Neuronal stem cell (in vitro differentiated cells): ENCODE measurements at regions not wholly inside any gene's neighbourhood (a gene's known extent, or its start where the extent isn't known, plus 50 kb on each side); places are given as distances from the start of the nearest gene placed in this dataset.

ENCODE experiments used
- DNase-seq: peaks from one replicate; pipeline ENCODE4 v3.0.0-alpha.2; 2013; ENCODE audit warnings: low spot score
- H2AFZ ChIP-seq: one replicate; pipeline ENCODE4 v1.6.1; 2013; ENCODE audit warnings: mild to moderate bottlenecking, low read length, inconsistent platforms
- H2AK5ac ChIP-seq: 2 replicates; pipeline ENCODE4 v1.6.1; 2013; ENCODE audit warnings: low read depth, mild to moderate bottlenecking, inconsistent platforms, low read length, moderate library complexity, mixed read lengths
- H2BK120ac ChIP-seq: 2 replicates; pipeline ENCODE4 v1.6.1; 2013; ENCODE audit warnings: low read depth, mild to moderate bottlenecking, inconsistent platforms, low read length, moderate library complexity, mixed read lengths
- H2BK12ac ChIP-seq: one replicate; pipeline ENCODE4 v1.6.1; 2013; ENCODE audit warnings: low read length, inconsistent platforms
- H2BK15ac ChIP-seq: 2 replicates; pipeline ENCODE4 v1.6.1; 2013; ENCODE audit warnings: mild to moderate bottlenecking, low read length, inconsistent platforms, mixed read lengths
- H2BK5ac ChIP-seq: one replicate; pipeline ENCODE4 v1.6.1; 2013; ENCODE audit warnings: inconsistent platforms, mild to moderate bottlenecking, low read length, moderate library complexity
- H3K14ac ChIP-seq: one replicate; pipeline ENCODE4 v1.6.1; 2013; ENCODE audit warnings: low read length, inconsistent platforms
- H3K18ac ChIP-seq: 2 replicates; pipeline ENCODE4 v1.6.1; 2013; ENCODE audit warnings: low read length, inconsistent platforms
- H3K23ac ChIP-seq: 2 replicates; pipeline ENCODE4 v1.6.1; 2013; ENCODE audit warnings: low read depth, mild to moderate bottlenecking, mixed read lengths, low read length, inconsistent platforms; ENCODE audit not compliant: poor library complexity
- H3K27ac ChIP-seq: replicated peaks from 3 replicates; pipeline ENCODE4 v1.5.1; 2013; ENCODE audit warnings: low read length, inconsistent platforms
- H3K27me3 ChIP-seq, 3 experiments: 2 replicates each; pipeline ENCODE4 v1.6.1; 2013; ENCODE audit warnings: low read length in 3 of 3, mild to moderate bottlenecking in 2 of 3, inconsistent platforms in 1 of 3, low read depth in 1 of 3, mixed read lengths in 1 of 3, moderate library complexity in 1 of 3; ENCODE audit not compliant: control insufficient read depth in 3 of 3, insufficient read depth in 3 of 3
- H3K36me3 ChIP-seq, 2 donors: replicated peaks in 1 of 2; 2 replicates each; pipeline ENCODE4 v1.6.1; 2013; ENCODE audit warnings: low read length in 2 of 2; ENCODE audit not compliant: control insufficient read depth in 2 of 2, insufficient read depth in 2 of 2
- H3K4ac ChIP-seq: 2 replicates; pipeline ENCODE4 v1.6.1; 2013; ENCODE audit warnings: inconsistent platforms, mild to moderate bottlenecking, low read length, moderate library complexity
- H3K4me1 ChIP-seq, 2 donors: 1 replicate in 1 of 2; 2 replicates in 1 of 2; pipeline ENCODE4 v1.6.1; 2013; ENCODE audit warnings: low read length in 2 of 2, low read depth in 1 of 2; ENCODE audit not compliant: control insufficient read depth in 2 of 2, insufficient read depth in 1 of 2
- H3K4me2 ChIP-seq: one replicate; pipeline ENCODE4 v1.6.1; 2013; ENCODE audit warnings: mild to moderate bottlenecking, low read length, inconsistent platforms; ENCODE audit not compliant: insufficient read depth, poor library complexity, severe bottlenecking
- H3K4me3 ChIP-seq, 2 donors: 2 replicates each; pipeline ENCODE4 v1.5.1; 2013; ENCODE audit warnings: low read length in 2 of 2, mild to moderate bottlenecking in 2 of 2, inconsistent platforms in 1 of 2, moderate library complexity in 1 of 2
- H3K79me1 ChIP-seq: one replicate; pipeline ENCODE4 v1.6.1; 2013; ENCODE audit warnings: low read depth, mild to moderate bottlenecking, inconsistent platforms, low read length, moderate library complexity
- H3K9ac ChIP-seq: one replicate; pipeline ENCODE4 v1.6.1; 2013; ENCODE audit warnings: mild to moderate bottlenecking, low read depth, low read length, inconsistent platforms; ENCODE audit not compliant: poor library complexity
- H3K9me3 ChIP-seq, 2 donors: replicated peaks in 1 of 2; 2 replicates each; pipeline versions ENCODE3 to v1.6.1; 2013; ENCODE audit warnings: low read length in 2 of 2, mild to moderate bottlenecking in 2 of 2, inconsistent platforms in 1 of 2, low read depth in 1 of 2, mixed read lengths in 1 of 2, moderate library complexity in 1 of 2; ENCODE audit not compliant: control insufficient read depth in 2 of 2, insufficient read depth in 1 of 2
- H4K8ac ChIP-seq: one replicate; pipeline ENCODE4 v1.6.1; 2013; ENCODE audit warnings: low read depth, mild to moderate bottlenecking, inconsistent platforms, low read length, moderate library complexity
- H4K91ac ChIP-seq: one replicate; pipeline ENCODE4 v1.6.1; 2013; ENCODE audit warnings: low read length, low read depth, mild to moderate bottlenecking, inconsistent platforms; ENCODE audit not compliant: poor library complexity
- WGBS, 2 donors: extraction: QIAGEN DNeasy Blood & Tissue Kit; methylation state at CpG; one replicate each; pipeline ENCODE4 v1.1.7; 2013; ENCODE audit warnings: missing lambda C conversion rate in 2 of 2, mixed read lengths in 1 of 2; ENCODE audit not compliant: insufficient read length in 2 of 2, insufficient replicate concordance in 1 of 2; ENCODE audit errors: extremely low coverage in 2 of 2; 5-methylcytosine and 5-hydroxymethylcytosine counted together

GRCh38 chr16:85536411-85537330 lies 76.5 kb upstream of the GSE1 start:
- H3K14ac ChIP-seq: no peak overlapping the region
- WGBS, 2 donors: no CpG with 5 or more reads among the region's 30 CpGs
- H3K23ac ChIP-seq: peak overlapping the region; percentile 70
- H3K9ac ChIP-seq: no peak overlapping the region
- peak overlapping the region; percentile 30 for H2AK5ac ChIP-seq
- H2AFZ ChIP-seq: no peak overlapping the region
- H3K27me3 ChIP-seq: no peaks in the 10 kb centered on the region
- peak overlapping the region; percentile 86 for H2BK15ac ChIP-seq
- H3K27ac ChIP-seq: no peak overlapping the region
- no peak for DNase-seq
- no peak overlapping the region for H4K8ac ChIP-seq
- no peak overlapping the region for H2BK120ac ChIP-seq
- H3K4me1 ChIP-seq: peaks cover 3 to 16% of the 10 kb centered on the region in 2 donors
- H3K4me2 ChIP-seq: no peak overlapping the region
- H3K79me1 ChIP-seq: no peaks in the 10 kb centered on the region
- H3K4me3 ChIP-seq: no peak overlapping the region
- H3K18ac ChIP-seq: peak overlapping the region; percentile 83
- H3K36me3 ChIP-seq: no peaks in the 10 kb centered on the region
- H3K9me3 ChIP-seq: peaks cover 12 to 22% of the 10 kb centered on the region in 2 donors
- no peak overlapping the region for H4K91ac ChIP-seq
- H2BK5ac ChIP-seq: no peak overlapping the region
- H2BK12ac ChIP-seq: peak overlapping the region; percentile 4
- H3K4ac ChIP-seq: peak overlapping the region; percentile 30

- no peak overlapping the region for H3K27ac ChIP-seq
- H2AK5ac ChIP-seq: peak overlapping the region; percentile 2
- no peak overlapping the region for H2BK120ac ChIP-seq
- H3K79me1 ChIP-seq: no peaks in the 10 kb centered on the region
- no peak for DNase-seq
- H3K23ac ChIP-seq: peak overlapping the region; percentile 8
- no peak overlapping the region for H3K4me3 ChIP-seq
- no peak overlapping the region for H2BK12ac ChIP-seq
- no peak overlapping the region for H2BK5ac ChIP-seq
- H3K4me1 ChIP-seq: peaks cover 3 to 21% of the 10 kb centered on the region in 2 donors
- no peaks in the 10 kb centered on the region for H3K27me3 ChIP-seq
- H3K36me3 ChIP-seq: no peaks in the 10 kb centered on the region
- no peak overlapping the region for H3K4ac ChIP-seq
- H2BK15ac ChIP-seq: peak overlapping the region; percentile 86
- peaks cover 12 to 22% of the 10 kb centered on the region in 2 donors for H3K9me3 ChIP-seq
- H2AFZ ChIP-seq: no peak overlapping the region
- H4K91ac ChIP-seq: no peak overlapping the region
- no peak overlapping the region for H3K4me2 ChIP-seq
- no peak overlapping the region for H4K8ac ChIP-seq
- no peak overlapping the region for H3K14ac ChIP-seq
- H3K18ac ChIP-seq: peak overlapping the region; percentile 87
- no CpG with 5 or more reads among the region's 16 CpGs for WGBS, 2 donors
- H3K9ac ChIP-seq: no peak overlapping the region
Measured at GRCh38 chr16:85537331-85537788, 75.8 kb upstream of the GSE1 start.

GRCh38 chr16:85537795-85538401 lies 75.2 kb upstream of the GSE1 start:
- H3K4ac ChIP-seq: no peak overlapping the region
- peak overlapping the region; percentile 25 for H3K18ac ChIP-seq
- H3K27ac ChIP-seq: no peak overlapping the region
- no peak overlapping the region for H4K91ac ChIP-seq
- peaks cover 3 to 22% of the 10 kb centered on the region in 2 donors for H3K4me1 ChIP-seq
- H4K8ac ChIP-seq: no peak overlapping the region
- peak overlapping the region; percentile 2 for H2AK5ac ChIP-seq
- H3K14ac ChIP-seq: peak overlapping the region; percentile 61
- no peak overlapping the region for H2AFZ ChIP-seq
- no peak overlapping the region for H3K4me2 ChIP-seq
- no peaks in the 10 kb centered on the region for H3K79me1 ChIP-seq
- no peak overlapping the region for H2BK5ac ChIP-seq
- H3K9ac ChIP-seq: no peak overlapping the region
- peak overlapping the region; percentile 86 for H2BK15ac ChIP-seq
- no peak overlapping the region for H3K4me3 ChIP-seq
- H2BK12ac ChIP-seq: no peak overlapping the region
- no peak overlapping the region for H2BK120ac ChIP-seq
- no peak for DNase-seq
- H3K36me3 ChIP-seq: no peaks in the 10 kb centered on the region
- peaks cover 12 to 22% of the 10 kb centered on the region in 2 donors for H3K9me3 ChIP-seq
- H3K27me3 ChIP-seq: no peaks in the 10 kb centered on the region
- no peak overlapping the region for H3K23ac ChIP-seq
- no CpG with 5 or more reads among the region's 17 CpGs for WGBS, 2 donors

- Histone ChIP-seq H2BK5ac (no peak overlapping the region), H3K4me2 (no peak overlapping the region), H3K27ac (no peak overlapping the region), H2BK12ac (no peak overlapping the region), H3K4me1 (peaks cover 3 to 22% of the 10 kb centered on the region in 2 donors), H3K14ac (no peak overlapping the region), H2AK5ac (no peak overlapping the region), H2BK120ac (no peak overlapping the region), H4K8ac (no peak overlapping the region), H3K79me1 (no peaks in the 10 kb centered on the region), H3K27me3 (no peaks in the 10 kb centered on the region), H3K18ac (no peak overlapping the region), H3K4me3 (no peak overlapping the region), H3K36me3 (no peaks in the 10 kb centered on the region), H2BK15ac (no peak overlapping the region), H2AFZ (no peak overlapping the region), H3K4ac (no peak overlapping the region), H3K9ac (no peak overlapping the region), H3K23ac (no peak overlapping the region), H4K91ac (no peak overlapping the region), H3K9me3 (peaks cover 12 to 22% of the 10 kb centered on the region in 2 donors)
- no CpG with 5 or more reads among the region's 7 CpGs for WGBS, 2 donors
- no peak for DNase-seq
Measured at GRCh38 chr16:85539084-85539483, 74.0 kb upstream of the GSE1 start.
